ENCODE measurements at regions not wholly inside any gene's neighbourhood (a gene's known extent, or its start where the extent isn't known, plus 50 kb on each side); places are given as distances from the start of the nearest gene placed in this dataset.
"Not testable (repeated sequence)": the region's sequence is repeated elsewhere in the genome, so short reads cannot be mapped to it uniquely, and the experiment has no call there.

- H3K4me3 Mint-ChIP-seq (ENCODE audit: unreplicated experiment); H3K4me1 Mint-ChIP-seq (ENCODE audit: unreplicated experiment); H3K27ac Mint-ChIP-seq (ENCODE audit: unreplicated experiment); H3K36me3 Mint-ChIP-seq (ENCODE audit: unreplicated experiment); DNase-seq (ENCODE audit: extremely low spot score, unreplicated experiment); H3K27me3 Mint-ChIP-seq (ENCODE audit: unreplicated experiment); H3K9me3 Mint-ChIP-seq (ENCODE audit: unreplicated experiment): not testable (repeated sequence)
These were observed 583.1 kb downstream of the TUBA3C start for GRCh38 chr13:18598543-18598942.

- not testable (repeated sequence) for H3K4me1 Mint-ChIP-seq (ENCODE audit: unreplicated experiment); H3K27me3 Mint-ChIP-seq (ENCODE audit: unreplicated experiment); H3K9me3 Mint-ChIP-seq (ENCODE audit: unreplicated experiment); H3K27ac Mint-ChIP-seq (ENCODE audit: unreplicated experiment); DNase-seq (ENCODE audit: extremely low spot score, unreplicated experiment); H3K4me3 Mint-ChIP-seq (ENCODE audit: unreplicated experiment); H3K36me3 Mint-ChIP-seq (ENCODE audit: unreplicated experiment)
These were observed 583.7 kb downstream of the TUBA3C start for GRCh38 chr13:18597940-18598339.

- H3K36me3 Mint-ChIP-seq (ENCODE audit: unreplicated experiment); H3K9me3 Mint-ChIP-seq (ENCODE audit: unreplicated experiment); DNase-seq (ENCODE audit: extremely low spot score, unreplicated experiment); H3K27ac Mint-ChIP-seq (ENCODE audit: unreplicated experiment); H3K4me3 Mint-ChIP-seq (ENCODE audit: unreplicated experiment); H3K4me1 Mint-ChIP-seq (ENCODE audit: unreplicated experiment); H3K27me3 Mint-ChIP-seq (ENCODE audit: unreplicated experiment): not testable (repeated sequence)
These were observed 604.5 kb downstream of the TUBA3C start for GRCh38 chr13:18577103-18577502.

GRCh38 chr13:18567890-18568289, 613.7 kb downstream of the TUBA3C start:
- H3K27me3 Mint-ChIP-seq (ENCODE audit: unreplicated experiment); H3K9me3 Mint-ChIP-seq (ENCODE audit: unreplicated experiment); H3K36me3 Mint-ChIP-seq (ENCODE audit: unreplicated experiment); H3K27ac Mint-ChIP-seq (ENCODE audit: unreplicated experiment); H3K4me1 Mint-ChIP-seq (ENCODE audit: unreplicated experiment); H3K4me3 Mint-ChIP-seq (ENCODE audit: unreplicated experiment): not testable (repeated sequence)
- peak; percentile 76 for DNase-seq (ENCODE audit: extremely low spot score, unreplicated experiment)

All from osteocyte (in vitro differentiated cells).